ENCODE measurements at regions not wholly inside any gene's neighbourhood (a gene's known extent, or its start where the extent isn't known, plus 50 kb on each side); places are given as distances from the start of the nearest gene placed in this dataset.

GRCh38 chr10:42969147-42969546 is 107.7 kb upstream of the RET start:
- TF ChIP-seq CTCF (conservative IDR thresholded peaks at IDR 0.05) (no peak), EZH2 (IDR thresholded peaks at IDR 0.05; ENCODE audit: low read depth) (no peak)

All from PC-9 (cell line).